ENCODE measurements at regions not wholly inside any gene's neighbourhood (a gene's known extent, or its start where the extent isn't known, plus 50 kb on each side); places are given as distances from the start of the nearest gene placed in this dataset.

- TF ChIP-seq CTCF (IDR thresholded peaks at IDR 0.05) (no peak), POLR2A (IDR thresholded peaks at IDR 0.05) (no peak), POLR2AphosphoS5 (IDR thresholded peaks at IDR 0.05) (no peak)
Measured at GRCh38 chr12:67447180-67447579, 178.0 kb downstream of the CAND1 start.
